Activated naive CD4-positive, alpha-beta T cell treated with anti-CD3 and anti-CD28 coated beads, Interleukin-2, amount 10 ng/mL, durations not matched to agents 7 days and 5 days (primary cell): ENCODE measurements at regions not wholly inside any gene's neighbourhood (a gene's known extent, or its start where the extent isn't known, plus 50 kb on each side); places are given as distances from the start of the nearest gene placed in this dataset.

Experiments used
- CTCF ChIA-PET: fragments of 350-600 bp; sonication (Branson Sonifier 250); formaldehyde crosslinking; loops from one replicate; lab custom pipeline; 2021; ENCODE audit warnings: antibody characterized with exemption; lab: Charles Lee
- DNase-seq: peaks from one replicate; pipeline ENCODE4 v3.0.0-alpha.2; 2020
- H3K27ac Mint-ChIP-seq: one replicate; pipeline ENCODE4 v1.8.0; 2021; ENCODE audit warnings: mild to moderate bottlenecking, moderate library complexity, mixed read lengths
- H3K27me3 Mint-ChIP-seq: one replicate; pipeline ENCODE4 v1.8.0; 2021; ENCODE audit warnings: mild to moderate bottlenecking, mixed read lengths
- H3K36me3 Mint-ChIP-seq: one replicate; pipeline ENCODE4 v1.8.0; 2021; ENCODE audit warnings: mixed read lengths
- H3K4me1 Mint-ChIP-seq: one replicate; pipeline ENCODE4 v1.8.0; 2021; ENCODE audit warnings: mixed read lengths
- H3K4me3 Mint-ChIP-seq: one replicate; pipeline ENCODE4 v1.8.0; 2021; ENCODE audit warnings: mild to moderate bottlenecking, moderate library complexity, mixed read lengths
- H3K9me3 Mint-ChIP-seq: one replicate; pipeline ENCODE4 v1.8.0; 2021; ENCODE audit warnings: mixed read lengths

DNA sequence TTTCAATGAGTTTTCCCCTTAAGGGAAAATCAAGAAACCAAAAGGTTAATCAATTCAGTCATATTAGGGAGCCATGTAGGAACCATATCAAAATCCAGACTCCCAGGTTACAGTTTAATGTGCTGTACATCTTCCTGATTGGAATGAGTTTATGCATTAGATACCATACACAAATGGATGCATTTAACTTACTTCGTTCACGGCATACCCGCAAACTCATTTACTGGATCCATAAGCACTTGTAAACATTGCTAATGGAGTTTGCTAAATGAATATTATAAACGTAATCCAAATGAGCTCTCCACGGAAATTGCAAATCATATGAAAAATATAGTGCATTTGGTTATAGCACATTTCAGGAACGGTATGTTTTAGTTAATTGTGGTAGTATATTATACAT, 228.9 kb upstream of the G2E3 start:
- no peaks in the 10 kb centered on the region for H3K36me3 Mint-ChIP-seq
- H3K4me3 Mint-ChIP-seq: no peak overlapping the region
- no peak overlapping the region for H3K27ac Mint-ChIP-seq
- no peak for DNase-seq
- H3K27me3 Mint-ChIP-seq: no peaks in the 10 kb centered on the region
- no peaks in the 10 kb centered on the region for H3K4me1 Mint-ChIP-seq
- CTCF ChIA-PET: no interaction called here
- H3K9me3 Mint-ChIP-seq: no peaks in the 10 kb centered on the region

GRCh38 chr14:30330445-30330844, 228.5 kb upstream of the G2E3 start:
- no peak for DNase-seq
- Mint-ChIP-seq H3K27ac (no peak overlapping the region), H3K4me3 (no peak overlapping the region), H3K4me1 (no peaks in the 10 kb centered on the region), H3K9me3 (no peaks in the 10 kb centered on the region), H3K36me3 (no peaks in the 10 kb centered on the region), H3K27me3 (no peaks in the 10 kb centered on the region)
- CTCF ChIA-PET: interaction anchor here (1.3 kb wide), 1 partner anchor 9 kb away, joined by 4 read pairs; no protein-coding TSS in a partner anchor

- Mint-ChIP-seq H3K4me3 (no peak overlapping the region), H3K9me3 (no peaks in the 10 kb centered on the region), H3K27me3 (no peaks in the 10 kb centered on the region), H3K4me1 (no peaks in the 10 kb centered on the region), H3K27ac (no peak overlapping the region), H3K36me3 (no peaks in the 10 kb centered on the region)
- no peak for DNase-seq
- CTCF ChIA-PET: interaction anchor here (1.3 kb wide), 1 partner anchor 9 kb away, joined by 4 read pairs; no protein-coding TSS in a partner anchor
Observed at GRCh38 chr14:30331030-30331429, 227.9 kb upstream of the G2E3 start.

- H3K4me1 Mint-ChIP-seq: no peaks in the 10 kb centered on the region
- CTCF ChIA-PET: no interaction called here
Observed at GRCh38 chr14:30332374-30332773, 226.6 kb upstream of the G2E3 start.

GRCh38 chr14:30333934-30334333, 225.0 kb upstream of the G2E3 start:
- Mint-ChIP-seq H3K9me3 (no peaks in the 10 kb centered on the region), H3K36me3 (no peaks in the 10 kb centered on the region), H3K27me3 (no peaks in the 10 kb centered on the region), H3K27ac (no peak overlapping the region), H3K4me3 (no peak overlapping the region), H3K4me1 (no peaks in the 10 kb centered on the region)
- DNase-seq: no peak
- CTCF ChIA-PET: no interaction called here

More at GRCh38 chr14:30332374-30332773, 226.6 kb upstream of the G2E3 start:
- Mint-ChIP-seq H3K4me3 (no peak overlapping the region), H3K36me3 (no peaks in the 10 kb centered on the region), H3K27ac (no peak overlapping the region), H3K27me3 (no peaks in the 10 kb centered on the region), H3K9me3 (no peaks in the 10 kb centered on the region)
- DNase-seq: no peak

- Mint-ChIP-seq H3K27me3 (no peaks in the 10 kb centered on the region), H3K4me3 (no peak overlapping the region), H3K4me1 (no peaks in the 10 kb centered on the region), H3K36me3 (no peaks in the 10 kb centered on the region), H3K9me3 (no peaks in the 10 kb centered on the region), H3K27ac (no peak overlapping the region)
- CTCF ChIA-PET: no interaction called here
- no peak for DNase-seq
Observed at GRCh38 chr14:30337456-30337855, 221.5 kb upstream of the G2E3 start.

DNA sequence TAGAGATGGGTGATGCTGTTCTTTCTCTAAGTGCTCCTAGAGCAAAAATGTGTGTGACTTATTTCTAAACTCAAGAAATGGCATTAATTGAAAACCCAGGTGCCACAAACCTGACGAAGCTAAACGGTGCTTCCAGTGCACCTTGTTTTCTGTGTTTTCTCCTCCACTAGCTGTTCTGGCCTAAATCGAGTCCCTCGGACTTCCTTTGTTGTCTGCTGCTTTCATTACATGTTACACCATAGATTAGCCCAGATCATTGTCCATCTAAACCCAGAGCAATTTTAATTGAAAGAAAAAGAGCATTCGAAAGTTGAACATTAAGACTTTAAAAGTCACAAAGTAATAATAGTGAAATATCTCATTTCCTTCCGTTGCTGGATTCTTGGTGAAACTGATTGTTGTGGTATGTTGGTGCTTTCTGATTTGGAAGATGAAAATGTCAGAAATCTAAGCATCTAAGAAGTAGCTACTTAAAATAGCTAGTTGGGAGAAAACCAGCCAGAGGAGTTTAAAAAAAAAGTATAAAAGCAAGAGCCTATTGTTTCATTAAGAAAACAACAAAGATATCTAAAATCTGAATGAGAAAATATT, 219.6 kb upstream of the G2E3 start:
- CTCF ChIA-PET: interaction anchor here (1.2 kb wide), 1 partner anchor 8 kb away, joined by 4 read pairs; no protein-coding TSS in a partner anchor
- Mint-ChIP-seq H3K36me3 (no peaks in the 10 kb centered on the region), H3K27ac (no peak overlapping the region), H3K4me3 (no peak overlapping the region), H3K9me3 (no peaks in the 10 kb centered on the region), H3K27me3 (no peaks in the 10 kb centered on the region), H3K4me1 (no peaks in the 10 kb centered on the region)
- no peak for DNase-seq

- Mint-ChIP-seq H3K27me3 (no peaks in the 10 kb centered on the region), H3K36me3 (no peaks in the 10 kb centered on the region), H3K4me3 (no peak overlapping the region), H3K4me1 (no peaks in the 10 kb centered on the region), H3K27ac (no peak overlapping the region), H3K9me3 (no peaks in the 10 kb centered on the region)
- CTCF ChIA-PET: interaction anchor here (1.2 kb wide), 1 partner anchor 9 kb away, joined by 4 read pairs; no protein-coding TSS in a partner anchor
- no peak for DNase-seq
Observed at GRCh38 chr14:30340495-30340894, 218.5 kb upstream of the G2E3 start.

DNA sequence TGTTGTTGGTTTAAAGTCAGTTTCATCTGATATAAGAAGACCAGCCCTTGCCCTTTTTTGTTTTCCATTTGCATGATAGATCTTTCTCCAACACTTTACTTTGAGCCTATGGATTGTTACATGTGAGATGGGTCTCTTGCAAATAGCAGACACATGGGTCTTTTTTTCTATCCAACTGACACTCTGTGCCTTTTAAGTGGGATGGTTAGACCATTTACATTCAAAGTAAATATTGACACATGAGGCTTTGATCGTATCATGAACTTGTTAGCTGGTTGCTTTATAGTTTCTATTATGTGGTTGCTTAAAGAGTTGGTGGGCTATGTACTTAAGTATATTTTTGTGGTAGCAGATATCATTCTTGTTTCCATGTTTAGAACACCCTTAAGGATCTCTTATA, 213.4 kb upstream of the G2E3 start:
- Mint-ChIP-seq H3K9me3 (no peaks in the 10 kb centered on the region), H3K27me3 (no peaks in the 10 kb centered on the region), H3K27ac (no peak overlapping the region), H3K36me3 (no peaks in the 10 kb centered on the region), H3K4me3 (no peak overlapping the region), H3K4me1 (no peaks in the 10 kb centered on the region)
- CTCF ChIA-PET: interaction anchor here (0.7 kb wide), 1 partner anchor 29 kb away, joined by 3 read pairs; no protein-coding TSS in a partner anchor
- DNase-seq: no peak

DNA sequence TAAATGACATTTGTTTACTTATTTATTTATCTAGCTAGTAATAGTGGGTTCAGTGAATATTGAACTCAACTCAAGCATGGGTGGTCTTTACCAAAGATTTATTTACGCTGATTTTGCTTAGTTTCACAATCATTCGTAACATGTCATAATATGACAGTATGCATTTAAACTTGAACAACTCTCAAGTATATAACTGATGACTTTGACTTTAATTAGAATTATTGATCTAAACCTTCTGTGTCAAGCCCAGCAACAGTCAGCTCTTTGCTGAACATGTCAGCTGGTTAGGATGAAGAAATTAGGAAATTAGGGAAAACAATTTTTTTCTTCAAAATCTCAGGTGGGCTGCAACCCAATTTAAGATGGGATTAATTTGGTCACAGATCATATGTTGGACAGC, 210.5 kb upstream of the G2E3 start:
- Mint-ChIP-seq H3K36me3 (no peaks in the 10 kb centered on the region), H3K4me3 (no peak overlapping the region), H3K27me3 (no peaks in the 10 kb centered on the region), H3K27ac (no peak overlapping the region), H3K9me3 (no peaks in the 10 kb centered on the region), H3K4me1 (no peaks in the 10 kb centered on the region)
- CTCF ChIA-PET: no interaction called here
- DNase-seq: no peak

GRCh38 chr14:30349520-30349919, 209.4 kb upstream of the G2E3 start:
- no peak for DNase-seq
- Mint-ChIP-seq H3K4me1 (no peaks in the 10 kb centered on the region), H3K27me3 (no peaks in the 10 kb centered on the region), H3K36me3 (no peaks in the 10 kb centered on the region), H3K27ac (no peak overlapping the region), H3K4me3 (no peak overlapping the region), H3K9me3 (no peaks in the 10 kb centered on the region)
- CTCF ChIA-PET: no interaction called here

DNA sequence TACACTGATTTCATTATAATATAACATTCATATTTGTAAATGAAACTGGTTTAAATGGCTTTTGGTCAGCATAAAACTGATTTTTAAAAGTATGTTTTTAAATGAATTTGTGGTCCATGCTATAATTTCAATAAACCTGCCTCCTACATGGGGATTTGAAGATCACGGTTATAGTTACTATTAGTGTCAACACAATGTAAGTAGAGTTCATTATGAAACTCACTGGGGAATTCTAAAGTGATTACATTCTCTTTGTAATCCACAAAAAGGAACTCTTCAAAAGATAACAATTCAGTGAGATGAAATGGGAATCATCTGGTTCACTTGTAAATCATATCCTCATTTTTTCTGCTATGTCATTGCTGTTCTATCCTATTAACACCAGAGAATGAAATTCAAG, 204.5 kb upstream of the G2E3 start:
- CTCF ChIA-PET: no interaction called here
- no peak overlapping the region for H3K27ac Mint-ChIP-seq
- no peaks in the 10 kb centered on the region for H3K9me3 Mint-ChIP-seq
- peaks cover 3% of the 10 kb centered on the region for H3K4me1 Mint-ChIP-seq
- DNase-seq: no peak
- no peak overlapping the region for H3K4me3 Mint-ChIP-seq
- H3K27me3 Mint-ChIP-seq: no peaks in the 10 kb centered on the region
- H3K36me3 Mint-ChIP-seq: no peaks in the 10 kb centered on the region

GRCh38 chr14:30355431-30355913, 203.5 kb upstream of the G2E3 start:
- H3K4me1 Mint-ChIP-seq: peaks cover 3% of the 10 kb centered on the region
- CTCF ChIA-PET: no interaction called here
- no peak overlapping the region for H3K4me3 Mint-ChIP-seq
- no peak for DNase-seq
- no peak overlapping the region for H3K27ac Mint-ChIP-seq
- H3K27me3 Mint-ChIP-seq: no peaks in the 10 kb centered on the region
- no peaks in the 10 kb centered on the region for H3K9me3 Mint-ChIP-seq
- no peaks in the 10 kb centered on the region for H3K36me3 Mint-ChIP-seq

GRCh38 chr14:30356438-30357202, 202.3 kb upstream of the G2E3 start:
- CTCF ChIA-PET: interaction anchor here (1.3 kb wide), 1 partner anchor 17 kb away, joined by 4 read pairs; no protein-coding TSS in a partner anchor
- H3K4me3 Mint-ChIP-seq: no peak overlapping the region
- no peaks in the 10 kb centered on the region for H3K36me3 Mint-ChIP-seq
- no peak for DNase-seq
- no peak overlapping the region for H3K27ac Mint-ChIP-seq
- H3K4me1 Mint-ChIP-seq: peaks cover 3% of the 10 kb centered on the region
- no peaks in the 10 kb centered on the region for H3K9me3 Mint-ChIP-seq
- no peaks in the 10 kb centered on the region for H3K27me3 Mint-ChIP-seq

DNA sequence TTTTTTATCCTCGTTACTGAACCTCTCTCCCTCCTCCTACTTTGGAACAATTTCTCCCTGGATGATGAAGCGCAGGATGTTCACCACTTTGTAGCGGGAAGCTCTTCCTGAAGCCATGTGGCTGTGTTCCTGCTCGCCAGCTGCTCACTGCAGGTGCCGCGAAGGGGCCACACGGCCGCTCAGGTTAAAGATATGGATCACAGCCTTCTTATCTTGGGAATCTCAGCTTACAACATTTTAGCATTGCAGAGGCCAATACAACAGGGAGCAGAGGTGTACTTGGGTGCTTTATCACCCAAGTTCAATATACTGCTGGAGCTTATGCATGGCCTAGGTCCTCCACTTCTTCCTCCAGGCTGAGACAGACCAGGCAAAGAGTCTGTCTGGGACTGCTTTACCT, 201.2 kb upstream of the G2E3 start:
- CTCF ChIA-PET: no interaction called here
- Mint-ChIP-seq H3K9me3 (no peaks in the 10 kb centered on the region), H3K4me3 (no peak overlapping the region), H3K27me3 (no peaks in the 10 kb centered on the region), H3K27ac (no peak overlapping the region), H3K4me1 (peaks cover 3% of the 10 kb centered on the region), H3K36me3 (no peaks in the 10 kb centered on the region)
- no peak for DNase-seq
